GM12878 (cell line): ENCODE measurements at regions not wholly inside any gene's neighbourhood (a gene's known extent, or its start where the extent isn't known, plus 50 kb on each side); places are given as distances from the start of the nearest gene placed in this dataset.

Experiments
- ATAC-seq: fragments of 200-7000 bp; cut with Tn5 transposase; 3 replicates; pipeline ENCODE4 v1.9.1; 2020; ENCODE audit warnings: mild to moderate bottlenecking, moderate library complexity
- BruUV-seq: library from RNA; stranded (reverse); fragments of 400-500 nt; replicated peaks from 2 replicates; lab custom pipeline; 2021; lab: Mats Ljungman, UMichigan
- CTCF ChIA-PET: fragments of 300-600 bp; sonication (Branson Sonifier 250); formaldehyde crosslinking; extraction: SDS; loops from one replicate; lab custom pipeline; 2021; ENCODE audit warnings: inconsistent platforms; lab: Yijun Ruan, JAX
- POLR2A ChIA-PET: fragments of 350-600 bp; formaldehyde crosslinking; extraction: SDS; loops from one replicate; lab custom pipeline; 2021; ENCODE audit warnings: inconsistent platforms; lab: Charles Lee
- RAD21 ChIA-PET: fragments of 300-600 bp; sonication (Branson Sonifier 250); formaldehyde crosslinking; loops from one replicate; lab custom pipeline; 2023; ENCODE audit warnings: antibody characterized with exemption; ENCODE audit not compliant: unreplicated experiment; lab: Charles Lee
- SMC1A ChIA-PET: fragments of 300-600 bp; sonication (Branson Sonifier 250); formaldehyde crosslinking; loops from one replicate; lab custom pipeline; 2023; ENCODE audit not compliant: unreplicated experiment, uncharacterized antibody; lab: Charles Lee
- DNase-seq: peaks from one replicate; pipeline ENCODE4 v3.0.0-alpha.2; 2011; ENCODE audit warnings: low read depth, low spot score
- FAIRE-seq: peaks from 3 replicates; lab custom pipeline; 2011; peaks lifted over from hg19 to GRCh38; lab: Jason Lieb, UNC
- H2AFZ ChIP-seq: 2 replicates; pipeline ENCODE4 v1.6.0; 2011; ENCODE audit warnings: low read depth, low read length, control low read depth; ENCODE audit not compliant: control insufficient read depth
- H3K27ac ChIP-seq: 2 replicates; pipeline ENCODE4 v1.5.1; 2011; ENCODE audit warnings: control low read depth; ENCODE audit not compliant: control insufficient read depth, insufficient read depth
- H3K27me3 ChIP-seq, 2 experiments: replicated peaks in 1 of 2; 2 replicates each; pipeline versions ENCODE4 v1.6.0 to v1.6.1; 2011; ENCODE audit warnings: low read length in 1 of 2; ENCODE audit not compliant: control insufficient read depth in 2 of 2, insufficient read depth in 2 of 2
- H3K36me3 ChIP-seq, 2 experiments: 2 replicates each; pipeline ENCODE4 v1.5.1; 2011; ENCODE audit warnings: low read length in 1 of 2; ENCODE audit not compliant: control insufficient read depth in 2 of 2, insufficient read depth in 2 of 2
- H3K4me1 ChIP-seq: 2 replicates; pipeline ENCODE4 v1.6.1; 2011; ENCODE audit warnings: mild to moderate bottlenecking, low read length, moderate library complexity, mixed read lengths; ENCODE audit not compliant: control insufficient read depth, insufficient read depth
- H3K4me2 ChIP-seq: 2 replicates; pipeline ENCODE4 v1.6.0; 2011; ENCODE audit warnings: control low read depth; ENCODE audit not compliant: control insufficient read depth, insufficient read depth
- H3K4me3 ChIP-seq: fragments of 200-600 bp; sonication (generic); 2 replicates; pipeline ENCODE4 v1.5.1; 2016
- H3K79me2 ChIP-seq: 2 replicates; pipeline ENCODE4 v1.6.0; 2011; ENCODE audit warnings: low read length; ENCODE audit not compliant: control insufficient read depth, insufficient read depth
- H3K9ac ChIP-seq: 2 replicates; pipeline ENCODE4 v1.8.0; 2011; ENCODE audit warnings: low read length, control low read depth, mixed read lengths; ENCODE audit not compliant: control insufficient read depth, insufficient read depth
- H3K9me3 ChIP-seq: replicated peaks from 3 replicates; pipeline ENCODE4 v1.5.1; 2011; ENCODE audit warnings: mild to moderate bottlenecking, low read length; ENCODE audit not compliant: control insufficient read depth, insufficient read depth
- H4K20me1 ChIP-seq: 2 replicates; pipeline ENCODE4 v1.6.0; 2011; ENCODE audit not compliant: control insufficient read depth, insufficient read depth
- GATAD2B ChIP-seq: fragments of 450-650 bp; conservative IDR thresholded peaks from 2 replicates; pipeline ENCODE4 v1.6.1; 2017; ENCODE audit warnings: low read depth, mild to moderate bottlenecking, moderate library complexity
- NR2C1 ChIP-seq: fragments of 450-650 bp; IDR thresholded peaks from 2 replicates; pipeline ENCODE4 v1.6.1; 2017; ENCODE audit warnings: antibody characterized with exemption, mild to moderate bottlenecking, moderate library complexity
- SPI1 ChIP-seq: IDR thresholded peaks from 2 replicates; pipeline ENCODE4 v1.6.1; 2011; ENCODE audit warnings: low read depth, mild to moderate bottlenecking, low read length, moderate library complexity, borderline replicate concordance; ENCODE audit not compliant: insufficient read depth
- STAT1 ChIP-seq: fragments of 450-650 bp; conservative IDR thresholded peaks from 2 replicates; pipeline ENCODE4 v1.6.1; 2014; ENCODE audit warnings: antibody characterized with exemption, mild to moderate bottlenecking
- STAT3 ChIP-seq: IDR thresholded peaks from 2 replicates; pipeline ENCODE4 v1.6.1; 2011; ENCODE audit warnings: low read depth, low read length, improper control_type of control experiment
- ZNF217 ChIP-seq: fragments of 450-650 bp; IDR thresholded peaks from 2 replicates; pipeline ENCODE4 v1.6.1; 2017; ENCODE audit warnings: antibody characterized with exemption, mild to moderate bottlenecking
- whole genome bisulfite sequencing: methylation state at CpG from one replicate; pipeline ENCODE4 v1.1.6; 2016; ENCODE audit warnings: low lambda C conversion rate; ENCODE audit not compliant: insufficient replicate concordance, insufficient coverage; ENCODE audit errors: missing lambda C conversion rate; 5-methylcytosine and 5-hydroxymethylcytosine counted together
- in situ Hi-C: fragments of 300-500 bp; cut with MboI; formaldehyde crosslinking; loops from 9 replicates; pipeline ENCODE4 v1.14.3; 2018; ENCODE audit warnings: mixed read lengths
- intact Hi-C: fragments of 100-400 bp; cut with micrococcal nuclease; formaldehyde crosslinking; loops from one replicate; pipeline ENCODE4 v1.14.2; 2022; ENCODE audit not compliant: unreplicated experiment
- TF ChIP-seq, protein P1 (sequence below): IDR thresholded peaks from 2 replicates; pipeline ENCODE4 v1.6.1; 2012; ENCODE audit warnings: low read length, inconsistent platforms
- TF ChIP-seq, protein P2 (sequence below): fragments of 450-650 bp; IDR thresholded peaks from 2 replicates; pipeline ENCODE4 v1.6.1; 2014; ENCODE audit warnings: mild to moderate bottlenecking

DNA sequence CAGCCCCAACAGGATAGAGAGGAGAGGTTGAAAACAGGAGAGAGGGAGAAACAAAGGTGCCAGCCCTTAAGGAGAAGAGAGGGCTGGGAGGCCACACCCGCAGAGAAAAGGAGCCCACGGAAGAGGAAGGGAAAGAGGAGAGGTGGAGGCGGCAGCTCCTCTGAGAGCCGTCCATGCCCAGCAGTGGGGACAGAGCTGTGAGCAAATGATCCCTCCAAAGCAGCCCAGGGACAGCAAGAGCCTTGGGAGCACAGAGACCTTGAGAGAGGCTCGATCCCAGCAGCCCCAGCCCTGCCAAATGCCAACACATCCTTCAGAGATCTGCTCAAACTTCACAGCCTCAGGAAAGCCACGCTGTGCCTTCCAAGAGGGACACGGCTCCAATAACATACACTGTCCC, 66.7 kb upstream of the CORO2B start:
- DNase-seq: no peak
- H4K20me1 ChIP-seq: no peaks in the 10 kb centered on the region
- H3K79me2 ChIP-seq: no peaks in the 10 kb centered on the region
- no peak for ATAC-seq
- no TSS peak for BruUV-seq
- intact Hi-C loops (no loop called here), in situ Hi-C loops (no loop called here)
- no peak overlapping the region for H3K4me2 ChIP-seq
- no peak for FAIRE-seq
- CTCF ChIA-PET: no interaction called here
- no peaks in the 10 kb centered on the region for H3K9me3 ChIP-seq
- no peaks in the 10 kb centered on the region for H3K4me1 ChIP-seq
- H3K4me3 ChIP-seq: no peak overlapping the region
- no peak overlapping the region for H3K27ac ChIP-seq
- TF ChIP-seq ZNF217 (no peak), GATAD2B (no peak), SPI1 (no peak), STAT1 (no peak), STAT3 (no peak), NR2C1 (no peak)
- TF ChIP-seq, protein P1, sequence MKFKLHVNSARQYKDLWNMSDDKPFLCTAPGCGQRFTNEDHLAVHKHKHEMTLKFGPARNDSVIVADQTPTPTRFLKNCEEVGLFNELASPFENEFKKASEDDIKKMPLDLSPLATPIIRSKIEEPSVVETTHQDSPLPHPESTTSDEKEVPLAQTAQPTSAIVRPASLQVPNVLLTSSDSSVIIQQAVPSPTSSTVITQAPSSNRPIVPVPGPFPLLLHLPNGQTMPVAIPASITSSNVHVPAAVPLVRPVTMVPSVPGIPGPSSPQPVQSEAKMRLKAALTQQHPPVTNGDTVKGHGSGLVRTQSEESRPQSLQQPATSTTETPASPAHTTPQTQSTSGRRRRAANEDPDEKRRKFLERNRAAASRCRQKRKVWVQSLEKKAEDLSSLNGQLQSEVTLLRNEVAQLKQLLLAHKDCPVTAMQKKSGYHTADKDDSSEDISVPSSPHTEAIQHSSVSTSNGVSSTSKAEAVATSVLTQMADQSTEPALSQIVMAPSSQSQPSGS: no peak
- TF ChIP-seq, protein P2, sequence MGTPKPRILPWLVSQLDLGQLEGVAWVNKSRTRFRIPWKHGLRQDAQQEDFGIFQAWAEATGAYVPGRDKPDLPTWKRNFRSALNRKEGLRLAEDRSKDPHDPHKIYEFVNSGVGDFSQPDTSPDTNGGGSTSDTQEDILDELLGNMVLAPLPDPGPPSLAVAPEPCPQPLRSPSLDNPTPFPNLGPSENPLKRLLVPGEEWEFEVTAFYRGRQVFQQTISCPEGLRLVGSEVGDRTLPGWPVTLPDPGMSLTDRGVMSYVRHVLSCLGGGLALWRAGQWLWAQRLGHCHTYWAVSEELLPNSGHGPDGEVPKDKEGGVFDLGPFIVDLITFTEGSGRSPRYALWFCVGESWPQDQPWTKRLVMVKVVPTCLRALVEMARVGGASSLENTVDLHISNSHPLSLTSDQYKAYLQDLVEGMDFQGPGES: no peak
- H3K9ac ChIP-seq: no peak overlapping the region
- RAD21 ChIA-PET: no interaction called here
- peaks cover 0 to 4% of the 10 kb centered on the region in 2 experiments; a peak in 2 of 4 replicates for H3K27me3 ChIP-seq
- WGBS: 35% methylated on average over 7 of the region's 7 CpGs
- H2AFZ ChIP-seq: no peak overlapping the region
- POLR2A ChIA-PET: no interaction called here
- SMC1A ChIA-PET: no interaction called here
- no peaks in the 10 kb centered on the region for H3K36me3 ChIP-seq
